SJSA1 (cell line): ENCODE measurements at regions not wholly inside any gene's neighbourhood (a gene's known extent, or its start where the extent isn't known, plus 50 kb on each side); places are given as distances from the start of the nearest gene placed in this dataset.
"Not testable (repeated sequence)": the region's sequence is repeated elsewhere in the genome, so short reads cannot be mapped to it uniquely, and the experiment has no call there.

ENCODE experiments used
- DNase-seq, 2 experiments: peaks; one replicate each; pipeline ENCODE4 v3.0.0-alpha.2; 2015 to 2020; ENCODE audit warnings: low spot score in 2 of 2, low read depth in 1 of 2
- H3K27ac ChIP-seq: fragments of 250-450 bp; sonication (Bioruptor Pico); 2 replicates; pipeline ENCODE4 v1.5.1; 2020; ENCODE audit warnings: mild to moderate bottlenecking, moderate library complexity
- H3K27me3 ChIP-seq: fragments of 250-450 bp; sonication (Bioruptor Pico); replicated peaks from 2 replicates; pipeline ENCODE4 v1.5.1; 2020; ENCODE audit warnings: mild to moderate bottlenecking, moderate library complexity
- H3K36me3 ChIP-seq: fragments of 250-450 bp; sonication (Bioruptor Pico); 2 replicates; pipeline ENCODE4 v1.5.1; 2020; ENCODE audit warnings: mild to moderate bottlenecking
- H3K4me1 ChIP-seq: fragments of 250-450 bp; sonication (Bioruptor Pico); replicated peaks from 2 replicates; pipeline ENCODE4 v1.6.1; 2021; ENCODE audit warnings: mild to moderate bottlenecking
- H3K4me3 ChIP-seq: fragments of 250-450 bp; sonication (Bioruptor Pico); 2 replicates; pipeline ENCODE4 v1.5.1; 2020; ENCODE audit warnings: mild to moderate bottlenecking
- H3K9me3 ChIP-seq: fragments of 250-450 bp; sonication (Bioruptor Pico); replicated peaks from 2 replicates; pipeline ENCODE4 v1.5.1; 2020; ENCODE audit warnings: mild to moderate bottlenecking

DNA sequence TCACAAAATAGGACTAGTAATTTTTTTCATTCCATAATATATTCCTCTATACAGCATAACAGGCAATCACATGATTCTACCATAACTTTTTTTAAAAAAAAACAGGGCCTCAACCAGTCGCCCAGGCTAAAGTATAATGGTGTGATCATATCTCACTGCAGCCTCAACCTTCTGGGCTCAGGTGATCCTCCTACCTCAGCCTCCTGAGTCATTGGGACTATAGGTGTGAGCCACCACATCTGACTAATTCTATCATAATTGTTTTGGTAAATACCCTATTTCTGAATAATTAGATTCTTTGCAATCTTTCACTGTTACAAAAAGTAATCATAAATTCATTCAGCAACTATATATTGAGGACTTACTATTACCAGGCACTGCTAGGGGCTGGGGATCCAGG, 137.8 kb downstream of the KLRB1 start:
- not testable (repeated sequence) for H3K27me3 ChIP-seq, DNase-seq

GRCh38 chr12:9469463-9469862, 138.3 kb downstream of the KLRB1 start:
- H3K4me3 ChIP-seq, DNase-seq, H3K9me3 ChIP-seq, H3K27me3 ChIP-seq, H3K36me3 ChIP-seq, H3K27ac ChIP-seq, H3K4me1 ChIP-seq: not testable (repeated sequence)

More for the DNA sequence above, 137.8 kb downstream of the KLRB1 start:
- not testable (repeated sequence) for H3K4me3 ChIP-seq, H3K27ac ChIP-seq, H3K36me3 ChIP-seq, H3K4me1 ChIP-seq, H3K9me3 ChIP-seq

DNA sequence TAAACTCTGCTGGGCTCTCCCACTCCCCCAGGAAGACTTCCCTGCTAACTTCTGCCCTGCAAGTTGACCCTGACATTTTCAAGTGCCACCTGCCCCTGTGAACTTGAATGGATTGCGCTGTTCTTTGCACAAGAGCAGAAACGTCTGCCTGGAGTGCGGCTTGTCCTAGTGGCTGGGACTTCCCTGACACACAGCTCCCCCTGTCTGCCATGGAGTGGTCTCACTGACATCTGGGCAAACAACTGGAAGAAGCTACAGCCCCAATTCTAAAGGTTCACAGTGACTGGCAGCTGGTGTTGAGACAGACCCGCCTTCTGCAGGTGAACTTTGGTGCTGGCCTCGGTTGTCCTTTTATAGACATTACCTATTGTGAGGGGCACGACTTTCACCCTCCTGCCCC, 138.7 kb downstream of the KLRB1 start:
- not testable (repeated sequence) for H3K4me3 ChIP-seq, H3K27me3 ChIP-seq, H3K4me1 ChIP-seq, DNase-seq, H3K9me3 ChIP-seq, H3K36me3 ChIP-seq, H3K27ac ChIP-seq

DNA sequence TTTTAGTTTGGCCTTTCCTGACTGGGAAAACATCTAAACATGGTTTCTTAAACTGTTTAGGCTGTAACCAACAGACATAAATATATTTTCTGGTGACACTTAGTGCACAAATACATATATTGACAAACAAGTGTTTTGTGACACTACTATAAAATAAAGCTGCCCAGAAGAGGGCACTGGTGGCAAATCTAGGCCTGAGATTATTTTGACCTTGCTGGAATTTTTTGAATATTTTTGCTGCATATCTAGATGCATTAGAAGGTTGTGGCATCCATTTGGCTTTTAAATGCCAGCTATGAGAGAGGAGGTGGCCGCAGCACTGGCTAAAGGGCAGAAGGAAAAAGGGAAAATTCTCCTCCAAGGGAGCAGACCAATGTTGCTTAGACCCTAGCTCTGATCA, 139.6 kb downstream of the KLRB1 start:
- H3K4me1 ChIP-seq, H3K27ac ChIP-seq: not testable (repeated sequence)

GRCh38 chr12:9464408-9464807, 143.3 kb downstream of the KLRB1 start:
- H3K4me3 ChIP-seq: no peak overlapping the region
- no peak overlapping the region for H3K27ac ChIP-seq
- no peaks in the 10 kb centered on the region for H3K4me1 ChIP-seq
- no peaks in the 10 kb centered on the region for H3K27me3 ChIP-seq
- H3K36me3 ChIP-seq: no peaks in the 10 kb centered on the region
- H3K9me3 ChIP-seq: no peaks in the 10 kb centered on the region
- DNase-seq: no peak

More for the DNA sequence above, 139.6 kb downstream of the KLRB1 start:
- H3K9me3 ChIP-seq, H3K4me3 ChIP-seq, H3K36me3 ChIP-seq, H3K27me3 ChIP-seq, DNase-seq: not testable (repeated sequence)

DNA sequence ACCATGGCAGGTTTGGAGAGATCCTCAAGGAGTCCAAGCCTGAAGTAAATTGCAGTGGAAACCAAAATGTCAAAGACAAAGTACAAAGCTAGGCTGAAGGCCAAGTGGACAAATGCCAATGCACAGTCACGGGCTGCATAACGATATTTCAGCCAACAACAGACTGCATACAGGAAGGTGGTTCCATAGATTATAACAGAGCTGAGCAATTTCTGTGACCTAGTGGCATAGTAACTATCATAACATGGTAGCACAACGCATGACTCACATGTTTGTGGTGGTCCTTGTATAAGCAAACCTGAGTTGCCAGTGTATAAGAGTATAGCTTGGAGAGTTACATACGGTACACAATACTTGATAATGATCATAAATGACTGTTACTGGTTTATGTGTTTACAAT, 152.2 kb downstream of the KLRB1 start:
- not testable (repeated sequence) for H3K4me3 ChIP-seq, H3K27ac ChIP-seq, H3K27me3 ChIP-seq, H3K4me1 ChIP-seq, H3K9me3 ChIP-seq, H3K36me3 ChIP-seq
- DNase-seq: peak in 1 of 2 experiments; percentile 28

- H3K27me3 ChIP-seq, H3K4me1 ChIP-seq, H3K9me3 ChIP-seq, H3K27ac ChIP-seq, H3K4me3 ChIP-seq, H3K36me3 ChIP-seq: not testable (repeated sequence)
- DNase-seq: peak in 1 of 2 experiments; percentile 1
These were observed 153.7 kb downstream of the KLRB1 start for GRCh38 chr12:9454021-9454420.

GRCh38 chr12:9450127-9450567, 157.6 kb downstream of the KLRB1 start:
- not testable (repeated sequence) for H3K27me3 ChIP-seq, H3K27ac ChIP-seq, H3K36me3 ChIP-seq, H3K9me3 ChIP-seq, H3K4me1 ChIP-seq
- peak; percentile 25 to 59 for DNase-seq
- peak overlapping the region; percentile 28 for H3K4me3 ChIP-seq

- H3K27me3 ChIP-seq, H3K27ac ChIP-seq, H3K36me3 ChIP-seq, H3K9me3 ChIP-seq, H3K4me1 ChIP-seq, H3K4me3 ChIP-seq: not testable (repeated sequence)
- peak in 1 of 2 experiments; percentile 6 for DNase-seq
These were observed 158.0 kb downstream of the KLRB1 start for GRCh38 chr12:9449657-9450126.

- Histone ChIP-seq H3K4me1 (no peaks in the 10 kb centered on the region), H3K9me3 (no peaks in the 10 kb centered on the region), H3K36me3 (no peaks in the 10 kb centered on the region), H3K27me3 (no peaks in the 10 kb centered on the region), H3K4me3 (no peak overlapping the region), H3K27ac (no peak overlapping the region)
- peak in 1 of 2 experiments; percentile 1 for DNase-seq
These were observed 158.5 kb downstream of the KLRB1 start for GRCh38 chr12:9449181-9449580.

GRCh38 chr12:9448648-9449047, 159.1 kb downstream of the KLRB1 start:
- not testable (repeated sequence) for H3K4me3 ChIP-seq, H3K9me3 ChIP-seq, H3K27me3 ChIP-seq, H3K27ac ChIP-seq, H3K36me3 ChIP-seq, DNase-seq, H3K4me1 ChIP-seq

GRCh38 chr12:9447791-9448614, 159.7 kb downstream of the KLRB1 start:
- peak overlapping the region; percentile 44 for H3K4me3 ChIP-seq
- not testable (repeated sequence) for H3K36me3 ChIP-seq, H3K27me3 ChIP-seq, H3K4me1 ChIP-seq, H3K9me3 ChIP-seq
- H3K27ac ChIP-seq: peak overlapping the region; percentile 77
- peak; percentile 91 to 95 for DNase-seq

DNA sequence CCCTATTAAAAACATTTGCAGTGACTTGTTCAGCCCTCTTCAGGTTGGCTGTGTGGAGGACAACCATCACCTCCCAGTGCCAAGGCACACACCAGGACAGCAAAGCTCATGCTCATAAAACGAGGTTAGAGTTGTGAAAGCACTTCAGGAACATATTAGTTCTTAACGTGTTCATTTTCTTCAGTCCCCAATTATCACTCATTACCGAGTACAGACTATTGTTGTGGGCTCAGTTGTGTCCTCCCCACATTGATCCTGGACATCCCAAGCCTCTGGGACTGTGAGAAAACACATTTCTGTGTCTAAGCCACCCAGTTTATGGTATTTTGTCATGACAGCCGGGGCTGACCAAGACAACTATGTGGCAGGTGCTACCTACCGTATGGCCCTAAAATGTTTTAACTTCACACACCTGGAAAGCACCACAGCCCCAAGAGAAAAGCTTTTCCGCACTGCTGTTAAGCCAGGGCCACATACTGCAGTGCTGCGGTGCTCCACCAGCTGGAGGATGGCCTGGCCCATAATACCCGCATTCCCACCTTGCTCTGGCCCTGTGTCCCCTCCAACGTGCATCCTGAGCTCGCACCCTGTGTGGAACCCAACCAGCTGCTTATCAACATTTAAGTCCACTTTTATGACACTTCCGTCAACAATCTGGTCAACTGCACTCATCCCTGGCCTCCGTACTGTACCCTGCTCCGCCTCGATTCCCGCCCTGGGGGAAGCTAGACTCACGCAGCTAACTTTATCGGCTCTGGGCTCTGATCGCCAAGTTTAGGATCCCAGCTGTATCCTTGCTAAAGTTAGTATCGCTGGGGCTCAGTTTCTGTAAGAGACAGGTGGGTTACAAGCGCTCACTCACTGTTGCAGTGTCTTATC, 160.6 kb downstream of the KLRB1 start:
- not testable (repeated sequence) for H3K4me1 ChIP-seq, H3K27me3 ChIP-seq, H3K9me3 ChIP-seq, DNase-seq, H3K4me3 ChIP-seq, H3K36me3 ChIP-seq, H3K27ac ChIP-seq

GRCh38 chr12:9440428-9440827, 167.3 kb downstream of the KLRB1 start:
- not testable (repeated sequence) for DNase-seq

More at GRCh38 chr12:9440428-9440827, 167.3 kb downstream of the KLRB1 start:
- not testable (repeated sequence) for H3K27ac ChIP-seq, H3K36me3 ChIP-seq, H3K9me3 ChIP-seq, H3K4me1 ChIP-seq, H3K27me3 ChIP-seq, H3K4me3 ChIP-seq
